Mesendoderm (in vitro differentiated cells): ENCODE measurements at regions not wholly inside any gene's neighbourhood (a gene's known extent, or its start where the extent isn't known, plus 50 kb on each side); places are given as distances from the start of the nearest gene placed in this dataset.
"Not testable (repeated sequence)": the region's sequence is repeated elsewhere in the genome, so short reads cannot be mapped to it uniquely, and the experiment has no call there.

Source experiments
- DNase-seq: peaks from one replicate; pipeline ENCODE4 v3.0.0; 2013
- H2AK5ac ChIP-seq: 2 replicates; pipeline ENCODE4 v1.6.1; 2013; ENCODE audit warnings: low read length, inconsistent platforms
- H2BK120ac ChIP-seq: 2 replicates; pipeline ENCODE4 v1.6.1; 2013; ENCODE audit warnings: low read depth, mild to moderate bottlenecking, low read length, moderate library complexity, mixed read lengths
- H2BK15ac ChIP-seq: replicated peaks from 2 replicates; pipeline ENCODE4 v1.6.1; 2013; ENCODE audit warnings: low read depth, mild to moderate bottlenecking, moderate library complexity
- H2BK5ac ChIP-seq: 2 replicates; pipeline ENCODE4 v1.6.1; 2013; ENCODE audit warnings: low read length, inconsistent platforms
- H3K18ac ChIP-seq: 2 replicates; pipeline ENCODE4 v1.6.1; 2013; ENCODE audit warnings: mild to moderate bottlenecking, low read length, mixed read lengths
- H3K23ac ChIP-seq: one replicate; pipeline ENCODE4 v1.6.1; 2013; ENCODE audit warnings: low read length
- H3K27ac ChIP-seq: 2 replicates; pipeline ENCODE4 v1.5.1; 2013; ENCODE audit warnings: low read depth, mild to moderate bottlenecking, inconsistent platforms, low read length, moderate library complexity
- H3K27me3 ChIP-seq: 2 replicates; pipeline ENCODE4 v1.6.1; 2013; ENCODE audit warnings: low read length, control low read depth, mild to moderate bottlenecking, inconsistent platforms; ENCODE audit not compliant: insufficient read depth, poor library complexity
- H3K36me3 ChIP-seq: 2 replicates; pipeline ENCODE4 v1.6.1; 2013; ENCODE audit warnings: low read length, inconsistent platforms; ENCODE audit not compliant: control insufficient read depth, insufficient read depth
- H3K4ac ChIP-seq: one replicate; pipeline ENCODE4 v1.6.1; 2013; ENCODE audit warnings: low read depth, mild to moderate bottlenecking, low read length, moderate library complexity
- H3K4me1 ChIP-seq: 2 replicates; pipeline ENCODE4 v1.6.1; 2013; ENCODE audit warnings: low read depth, low read length, inconsistent platforms; ENCODE audit not compliant: control insufficient read depth
- H3K4me2 ChIP-seq: 2 replicates; pipeline ENCODE4 v1.6.1; 2013; ENCODE audit warnings: low read length
- H3K4me3 ChIP-seq: 2 replicates; pipeline ENCODE4 v1.5.1; 2013; ENCODE audit warnings: mild to moderate bottlenecking, low read length
- H3K56ac ChIP-seq: one replicate; pipeline ENCODE4 v1.6.1; 2013; ENCODE audit warnings: low read length
- H3K79me1 ChIP-seq: 2 replicates; pipeline ENCODE4 v1.6.1; 2013; ENCODE audit warnings: low read length, inconsistent platforms
- H3K79me2 ChIP-seq: 2 replicates; pipeline ENCODE4 v1.6.1; 2013; ENCODE audit warnings: mild to moderate bottlenecking, low read length; ENCODE audit not compliant: control insufficient read depth, insufficient read depth
- H3K9ac ChIP-seq: 2 replicates; pipeline ENCODE4 v1.6.1; 2013; ENCODE audit warnings: low read length, inconsistent platforms
- H4K5ac ChIP-seq: one replicate; pipeline ENCODE4 v1.6.1; 2013; ENCODE audit warnings: low read length
- H4K8ac ChIP-seq: one replicate; pipeline ENCODE4 v1.6.1; 2013; ENCODE audit warnings: low read depth, mild to moderate bottlenecking, control low read depth, low read length, moderate library complexity
- WGBS: extraction: QIAGEN DNeasy Blood & Tissue Kit; methylation state at CpG from one replicate; pipeline ENCODE4 v1.1.7; 2013; ENCODE audit warnings: low lambda C conversion rate, missing lambda C conversion rate; ENCODE audit not compliant: insufficient coverage; ENCODE audit errors: extremely low coverage; 5-methylcytosine and 5-hydroxymethylcytosine counted together

DNA sequence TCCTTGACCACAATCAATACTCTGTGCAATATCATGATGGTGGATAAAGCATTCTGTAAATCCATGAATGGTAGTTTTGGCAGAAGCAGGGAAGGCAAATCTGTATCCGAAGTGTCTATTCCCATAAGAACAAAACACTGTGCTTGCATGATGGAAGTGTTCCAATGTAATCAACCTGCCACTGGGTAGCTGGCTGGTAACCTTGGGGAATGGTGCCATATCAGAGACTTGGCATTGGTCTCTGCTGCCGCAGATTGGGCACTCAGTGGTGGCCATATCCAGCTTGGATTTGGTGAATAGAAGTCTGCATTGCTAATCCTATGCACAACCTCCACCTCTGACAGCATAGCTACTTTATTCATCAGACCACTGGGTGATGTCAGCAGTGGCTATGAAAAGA, 114.3 kb upstream of the EMCN start:
- no peak overlapping the region for H3K56ac ChIP-seq
- H3K36me3 ChIP-seq = no peaks in the 10 kb centered on the region
- H3K9ac ChIP-seq = no peak overlapping the region
- H3K4me3 ChIP-seq = no peak overlapping the region
- H4K5ac ChIP-seq = no peak overlapping the region
- no peak overlapping the region for H2BK5ac ChIP-seq
- no CpG with 5 or more reads among the region's 2 CpGs for WGBS
- H2BK15ac ChIP-seq = no peak overlapping the region
- H3K79me1 ChIP-seq = no peaks in the 10 kb centered on the region
- no peaks in the 10 kb centered on the region for H3K79me2 ChIP-seq
- no peak overlapping the region for H4K8ac ChIP-seq
- H3K18ac ChIP-seq = no peak overlapping the region
- H3K27ac ChIP-seq = no peak overlapping the region
- H3K27me3 ChIP-seq = no peaks in the 10 kb centered on the region
- no peak overlapping the region for H2BK120ac ChIP-seq
- no peak overlapping the region for H3K4ac ChIP-seq
- DNase-seq = no peak
- H2AK5ac ChIP-seq = no peak overlapping the region
- no peak overlapping the region for H3K23ac ChIP-seq
- no peak overlapping the region for H3K4me2 ChIP-seq
- no peaks in the 10 kb centered on the region for H3K4me1 ChIP-seq

DNA sequence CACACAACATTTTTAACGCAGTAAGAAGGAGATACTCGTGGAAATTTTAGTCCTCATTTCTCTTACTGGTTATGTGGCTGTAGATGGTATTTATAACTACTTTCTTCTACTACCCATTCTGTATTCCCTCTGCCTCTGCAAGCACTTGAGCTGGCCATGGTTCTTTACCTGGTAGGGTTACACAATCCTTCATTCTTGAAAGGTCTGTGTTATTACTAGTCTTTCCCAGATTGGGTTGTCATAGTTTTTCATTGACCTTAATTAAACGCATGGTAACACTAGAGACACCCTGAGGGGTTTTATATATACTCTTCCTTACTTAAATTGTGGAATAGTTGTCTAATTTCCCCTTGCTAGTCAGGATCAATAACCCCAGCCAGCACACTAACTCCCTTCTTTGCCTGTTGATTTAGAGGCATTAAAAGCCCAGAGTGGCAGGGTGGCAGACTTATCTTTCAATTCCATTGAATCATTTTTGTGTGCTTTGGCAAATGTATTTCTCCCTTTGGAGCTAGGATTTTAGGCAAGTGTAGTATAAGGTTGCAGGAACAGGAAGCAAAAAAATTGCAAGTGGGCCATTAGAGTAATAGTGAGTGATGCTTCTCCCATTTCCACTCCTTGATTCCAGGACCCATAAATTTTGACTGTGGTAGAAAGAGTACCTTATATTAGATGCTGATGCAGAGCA, 113.6 kb upstream of the EMCN start:
- Histone ChIP-seq H2BK5ac (no peak overlapping the region), H3K4me2 (no peak overlapping the region), H3K9ac (no peak overlapping the region)

DNA sequence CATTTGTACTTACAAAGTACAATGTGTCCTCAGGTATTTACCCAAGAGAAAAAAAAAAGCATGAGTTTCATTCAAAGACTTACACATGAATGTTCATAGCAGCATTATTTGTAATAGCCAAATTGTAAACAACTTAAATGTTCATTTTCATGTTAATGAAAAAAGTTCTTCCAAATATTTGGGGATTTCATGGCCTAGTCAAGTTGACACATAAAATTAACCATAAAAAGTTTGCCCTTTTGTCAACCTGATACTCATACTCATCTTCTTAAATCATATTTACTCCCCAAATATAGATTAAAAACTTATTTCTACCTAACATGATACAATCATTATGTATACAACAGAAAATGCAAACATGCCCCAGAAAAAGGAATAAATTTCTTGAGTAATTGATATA, 112.5 kb upstream of the EMCN start:
- Histone ChIP-seq H2AK5ac (no peak overlapping the region), H3K79me2 (no peaks in the 10 kb centered on the region), H2BK5ac (no peak overlapping the region), H3K4me2 (no peak overlapping the region), H3K18ac (no peak overlapping the region), H3K4me3 (no peak overlapping the region), H3K9ac (no peak overlapping the region), H2BK120ac (no peak overlapping the region), H3K23ac (no peak overlapping the region), H4K8ac (no peak overlapping the region), H2BK15ac (no peak overlapping the region), H3K79me1 (no peaks in the 10 kb centered on the region), H3K4me1 (no peaks in the 10 kb centered on the region), H4K5ac (no peak overlapping the region), H3K27me3 (no peaks in the 10 kb centered on the region), H3K27ac (no peak overlapping the region), H3K56ac (no peak overlapping the region), H3K4ac (no peak overlapping the region), H3K36me3 (no peaks in the 10 kb centered on the region)
- DNase-seq = no peak

More for the DNA sequence above, 113.6 kb upstream of the EMCN start:
- H3K79me2 ChIP-seq = no peaks in the 10 kb centered on the region
- H3K36me3 ChIP-seq = no peaks in the 10 kb centered on the region
- WGBS = no CpG with 5 or more reads among the region's 3 CpGs
- no peak overlapping the region for H2BK120ac ChIP-seq
- H3K27ac ChIP-seq = no peak overlapping the region
- no peak overlapping the region for H4K5ac ChIP-seq
- H3K23ac ChIP-seq = no peak overlapping the region
- H3K56ac ChIP-seq = no peak overlapping the region
- DNase-seq = no peak
- no peaks in the 10 kb centered on the region for H3K79me1 ChIP-seq
- H2BK15ac ChIP-seq = no peak overlapping the region
- no peak overlapping the region for H2AK5ac ChIP-seq
- no peak overlapping the region for H4K8ac ChIP-seq
- H3K4me1 ChIP-seq = no peaks in the 10 kb centered on the region
- H3K27me3 ChIP-seq = no peaks in the 10 kb centered on the region
- H3K4ac ChIP-seq = no peak overlapping the region
- H3K4me3 ChIP-seq = no peak overlapping the region
- no peak overlapping the region for H3K18ac ChIP-seq

DNA sequence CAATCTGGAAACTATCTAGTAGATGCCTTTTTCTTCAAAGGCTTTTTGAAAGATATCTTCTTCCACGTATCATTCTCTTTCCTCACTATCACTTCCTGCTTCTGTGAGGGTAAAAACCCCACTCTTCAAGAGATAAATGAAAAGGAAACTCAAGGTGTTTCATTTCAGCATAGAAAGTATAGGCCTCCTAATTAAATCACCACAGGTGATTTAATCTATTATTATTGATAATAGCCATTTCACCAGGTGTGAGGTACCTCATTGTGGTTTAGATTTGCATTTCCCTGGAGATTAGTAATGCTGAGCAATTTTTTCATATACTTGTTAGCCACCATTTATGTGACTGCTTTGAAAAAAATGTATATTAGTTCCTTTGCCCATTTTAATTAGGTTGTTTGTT, 92.0 kb upstream of the EMCN start:
- Histone ChIP-seq H3K27ac (no peak overlapping the region), H2BK120ac (no peak overlapping the region), H3K36me3 (no peaks in the 10 kb centered on the region), H3K4me3 (no peak overlapping the region), H3K9ac (no peak overlapping the region), H3K4ac (no peak overlapping the region), H3K27me3 (no peaks in the 10 kb centered on the region), H3K79me1 (no peaks in the 10 kb centered on the region), H3K23ac (no peak overlapping the region), H3K4me1 (no peaks in the 10 kb centered on the region), H2AK5ac (no peak overlapping the region), H3K79me2 (no peaks in the 10 kb centered on the region), H2BK15ac (no peak overlapping the region), H2BK5ac (no peak overlapping the region), H3K18ac (no peak overlapping the region), H4K8ac (no peak overlapping the region), H3K56ac (no peak overlapping the region), H4K5ac (no peak overlapping the region), H3K4me2 (no peak overlapping the region)
- WGBS = no CpG with 5 or more reads among the region's 1 CpG
- DNase-seq = no peak

DNA sequence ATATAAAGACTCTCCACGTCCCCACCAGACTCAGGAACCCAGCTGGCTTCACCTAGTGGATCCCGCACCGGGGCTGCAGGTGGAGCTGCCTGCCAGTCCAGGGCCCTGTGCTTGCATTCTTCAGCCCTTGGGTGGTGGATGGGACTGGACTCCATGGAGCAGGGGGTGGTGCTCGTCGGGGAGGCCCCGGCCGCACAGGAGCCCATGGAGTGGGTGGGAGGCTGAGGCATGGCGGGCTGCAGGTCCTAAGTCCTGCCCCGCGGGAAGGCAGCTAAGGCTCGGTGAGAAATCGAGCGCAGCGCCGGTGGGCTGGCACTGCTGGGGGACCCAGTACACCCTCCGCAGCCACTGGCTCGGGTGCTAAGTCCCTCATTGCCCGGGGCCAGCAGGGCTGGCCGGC, 90.8 kb upstream of the EMCN start:
- not testable (repeated sequence) for H3K56ac ChIP-seq, H4K8ac ChIP-seq, H2BK5ac ChIP-seq, H4K5ac ChIP-seq, H3K4me2 ChIP-seq, H3K4me3 ChIP-seq, H3K4ac ChIP-seq, H3K27me3 ChIP-seq, H2BK15ac ChIP-seq, H2BK120ac ChIP-seq, H3K18ac ChIP-seq, H3K79me2 ChIP-seq, H3K4me1 ChIP-seq, H3K9ac ChIP-seq, H3K36me3 ChIP-seq, H3K27ac ChIP-seq, H3K23ac ChIP-seq, DNase-seq, H3K79me1 ChIP-seq, H2AK5ac ChIP-seq
- WGBS = no CpG with 5 or more reads among the region's 19 CpGs

DNA sequence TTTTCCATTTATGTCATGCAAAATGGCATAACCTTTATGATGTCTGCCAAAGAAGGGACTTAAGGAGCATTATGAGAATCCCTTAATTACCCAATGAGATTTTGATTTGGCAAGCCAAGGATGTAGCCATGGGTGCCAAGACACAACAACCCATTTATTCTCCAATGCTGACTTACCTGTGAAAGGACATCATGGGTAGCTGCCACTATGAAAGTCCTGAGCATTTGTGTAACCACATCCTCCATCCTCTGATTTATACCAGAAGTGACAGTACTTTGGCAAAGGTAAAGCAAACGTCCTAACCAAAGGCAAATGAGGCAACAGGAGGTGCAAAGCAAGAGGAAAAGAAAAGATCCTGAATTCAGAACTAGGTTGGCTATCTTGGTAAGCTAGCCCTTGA, 87.3 kb upstream of the EMCN start:
- Histone ChIP-seq H2AK5ac (no peak overlapping the region), H3K36me3 (no peaks in the 10 kb centered on the region), H3K4me3 (no peak overlapping the region), H3K18ac (no peak overlapping the region), H3K56ac (no peak overlapping the region), H3K4ac (no peak overlapping the region), H4K5ac (no peak overlapping the region), H2BK120ac (no peak overlapping the region), H3K79me1 (no peaks in the 10 kb centered on the region), H2BK5ac (no peak overlapping the region), H3K4me2 (no peak overlapping the region), H3K23ac (no peak overlapping the region), H3K9ac (no peak overlapping the region), H3K27me3 (no peaks in the 10 kb centered on the region), H4K8ac (no peak overlapping the region), H3K4me1 (no peaks in the 10 kb centered on the region), H3K27ac (no peak overlapping the region), H3K79me2 (no peaks in the 10 kb centered on the region), H2BK15ac (no peak overlapping the region)
- WGBS = no CpG with 5 or more reads among the region's 1 CpG
- no peak for DNase-seq
